T-helper 1 cell (primary cell): ENCODE measurements at regions not wholly inside any gene's neighbourhood (a gene's known extent, or its start where the extent isn't known, plus 50 kb on each side); places are given as distances from the start of the nearest gene placed in this dataset.

Experiments used
- DNase-seq, 5 donors: peaks; one replicate each; pipeline ENCODE4 v3.0.0-alpha.2; 2012 to 2020

DNA sequence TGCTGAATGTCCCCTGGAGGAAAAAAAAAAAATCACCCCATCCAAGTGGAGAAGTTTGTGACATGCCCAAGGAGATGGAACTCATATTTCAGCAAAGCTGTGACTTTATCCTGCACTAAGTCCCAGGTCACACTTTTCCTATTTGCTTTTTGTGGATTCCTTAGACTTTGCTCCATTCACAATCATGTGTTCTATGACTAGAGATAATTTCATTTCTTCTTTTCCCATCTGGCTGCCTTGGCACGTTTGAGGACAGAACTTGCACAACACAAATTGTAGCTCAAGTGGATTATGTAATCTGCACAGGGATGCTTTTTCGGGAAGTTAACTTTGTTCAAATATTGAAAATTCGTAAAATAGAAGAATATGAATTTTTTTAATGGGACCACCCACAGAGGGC lies 100.7 kb upstream of the PTPN1 start:
- no peak for DNase-seq

DNA sequence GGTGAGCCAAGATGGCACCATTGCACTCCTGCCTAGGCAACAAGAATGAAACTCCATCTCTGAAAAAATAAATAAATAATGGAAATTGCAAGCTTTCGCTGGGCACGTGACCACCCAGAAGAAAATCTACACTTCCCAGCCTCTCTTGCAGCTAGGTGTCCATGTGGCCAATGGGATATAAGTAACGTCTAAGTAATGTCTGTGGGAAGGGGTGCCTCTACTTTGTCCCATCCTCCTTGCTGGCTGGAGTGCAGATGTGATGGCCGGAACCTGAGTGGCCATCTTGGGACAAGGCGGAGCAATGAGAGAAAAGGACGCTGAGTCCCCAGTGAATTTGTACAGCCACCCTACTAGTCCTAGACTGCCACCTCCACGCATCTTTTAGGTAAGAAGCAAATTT lies 99.8 kb upstream of the PTPN1 start:
- no peak for DNase-seq

DNA sequence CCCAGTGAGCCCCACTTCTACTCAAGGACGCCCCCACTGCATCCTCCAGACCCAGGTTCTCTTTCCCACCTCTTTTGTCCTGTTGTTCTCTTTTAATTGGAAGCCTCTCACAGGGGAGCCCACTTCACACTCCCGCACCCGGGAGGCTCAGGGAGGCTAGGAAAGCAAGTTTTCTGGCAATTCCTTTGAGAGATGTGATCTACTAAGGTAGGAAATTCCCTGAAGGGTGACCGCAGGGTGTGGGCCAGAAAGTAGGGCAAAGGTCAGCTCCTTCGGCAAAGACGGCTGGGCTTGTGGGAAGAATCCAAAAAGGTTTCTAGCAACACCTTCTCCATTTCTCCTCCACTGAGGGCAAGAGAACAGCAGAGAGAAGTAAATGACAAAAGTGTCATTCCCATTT lies 98.1 kb upstream of the PTPN1 start:
- no peak for DNase-seq

DNA sequence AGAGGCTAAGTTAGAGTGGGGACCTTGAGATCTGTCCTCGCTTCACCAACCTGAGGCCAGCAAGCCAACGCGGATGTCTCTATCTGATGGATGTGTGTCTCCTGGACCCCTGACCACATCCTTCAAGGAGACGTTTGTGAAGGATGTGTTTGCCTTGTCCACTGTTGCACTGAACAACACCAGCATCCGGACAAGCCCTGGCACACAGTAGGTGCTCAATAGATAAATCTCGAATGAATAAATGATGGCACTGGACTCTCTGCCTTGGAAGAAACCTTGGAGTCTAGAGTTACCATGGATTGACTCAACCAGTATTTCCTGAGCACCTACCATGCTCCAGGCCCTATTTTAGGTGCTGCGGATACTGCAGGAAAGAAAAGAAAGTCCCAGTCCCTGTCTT lies 97.7 kb upstream of the PTPN1 start:
- no peak for DNase-seq

DNA sequence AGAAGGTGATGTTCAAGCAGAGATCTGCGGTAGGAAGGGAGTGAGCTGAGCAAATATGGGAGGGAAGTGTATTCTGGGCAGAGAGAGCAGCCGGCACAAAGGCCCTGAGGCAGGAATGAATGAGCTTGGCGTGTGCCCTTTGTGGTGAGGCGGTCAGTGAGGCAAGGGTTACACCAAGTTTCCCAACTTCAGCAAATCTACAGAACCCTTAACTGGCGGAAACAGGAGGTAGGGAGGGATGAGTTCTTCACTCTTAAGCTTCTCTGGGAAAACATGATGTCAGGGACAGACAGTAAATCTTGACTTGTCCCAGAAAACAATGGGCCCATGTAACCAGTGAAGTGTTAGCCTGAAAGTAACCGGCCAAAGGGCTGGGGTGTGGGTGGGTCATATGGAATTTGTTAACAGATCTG lies 97.1 kb upstream of the PTPN1 start:
- no peak for DNase-seq

DNA sequence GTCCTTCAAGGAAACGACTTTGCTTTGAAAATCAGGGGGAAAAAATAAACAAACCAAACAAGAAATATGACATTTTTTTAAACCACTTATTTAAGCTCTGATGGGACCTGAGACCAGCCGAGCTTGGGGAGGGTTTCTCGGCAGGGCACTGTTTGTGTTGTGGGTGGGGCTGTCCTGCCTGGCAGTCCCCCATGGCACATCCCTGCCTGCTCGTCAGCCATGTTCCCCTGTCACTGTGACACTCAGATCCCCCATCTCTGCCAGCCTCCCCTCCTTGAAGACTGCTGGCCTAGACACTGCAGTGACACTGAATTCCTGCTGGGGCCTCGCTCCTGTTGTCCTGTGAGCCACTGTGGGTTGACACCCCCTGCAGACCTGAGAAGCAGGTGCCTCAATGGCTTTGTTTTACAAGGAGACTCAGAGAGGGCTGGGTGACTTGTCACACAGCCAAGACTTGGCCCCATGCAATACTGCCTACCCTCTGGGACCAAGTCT lies 95.1 kb upstream of the PTPN1 start:
- no peak for DNase-seq

DNA sequence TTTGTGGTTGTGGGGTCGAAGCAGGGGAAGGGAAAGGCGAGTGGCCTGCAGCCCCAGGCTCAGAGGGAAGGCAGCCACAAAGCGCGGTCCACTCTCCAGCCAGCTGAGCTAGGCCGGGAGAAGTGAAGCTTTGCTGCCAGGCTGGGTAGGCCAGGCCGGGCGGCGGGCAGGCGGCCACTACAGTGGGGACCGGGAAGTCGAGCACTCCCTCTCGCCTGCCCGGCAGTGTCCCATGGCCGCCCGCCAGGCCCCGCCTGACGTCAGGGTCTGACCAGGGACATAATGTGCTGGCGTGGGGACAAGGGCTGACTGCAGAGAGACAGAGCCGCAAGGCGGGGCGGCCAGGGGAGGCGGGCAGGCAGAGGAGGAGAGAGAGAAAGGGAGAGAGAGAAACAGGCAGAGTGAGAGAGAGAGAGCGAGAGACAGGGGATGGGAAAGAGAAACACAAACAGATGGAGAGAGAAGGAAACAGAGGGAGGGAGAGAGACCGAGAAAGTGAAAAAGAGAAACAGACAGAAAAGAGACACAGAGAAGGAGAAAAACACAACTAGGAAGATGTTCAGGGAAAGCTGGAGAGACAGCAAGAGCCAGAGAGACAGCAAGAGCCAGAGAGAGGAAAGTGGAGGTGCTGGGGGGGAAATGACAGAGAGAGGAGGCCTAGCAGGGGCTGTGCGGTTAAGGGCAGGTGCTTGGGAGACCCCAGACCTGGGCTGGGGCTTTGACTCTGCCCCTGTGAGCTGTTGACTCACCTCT lies 94.5 kb upstream of the PTPN1 start:
- no peak for DNase-seq

DNA sequence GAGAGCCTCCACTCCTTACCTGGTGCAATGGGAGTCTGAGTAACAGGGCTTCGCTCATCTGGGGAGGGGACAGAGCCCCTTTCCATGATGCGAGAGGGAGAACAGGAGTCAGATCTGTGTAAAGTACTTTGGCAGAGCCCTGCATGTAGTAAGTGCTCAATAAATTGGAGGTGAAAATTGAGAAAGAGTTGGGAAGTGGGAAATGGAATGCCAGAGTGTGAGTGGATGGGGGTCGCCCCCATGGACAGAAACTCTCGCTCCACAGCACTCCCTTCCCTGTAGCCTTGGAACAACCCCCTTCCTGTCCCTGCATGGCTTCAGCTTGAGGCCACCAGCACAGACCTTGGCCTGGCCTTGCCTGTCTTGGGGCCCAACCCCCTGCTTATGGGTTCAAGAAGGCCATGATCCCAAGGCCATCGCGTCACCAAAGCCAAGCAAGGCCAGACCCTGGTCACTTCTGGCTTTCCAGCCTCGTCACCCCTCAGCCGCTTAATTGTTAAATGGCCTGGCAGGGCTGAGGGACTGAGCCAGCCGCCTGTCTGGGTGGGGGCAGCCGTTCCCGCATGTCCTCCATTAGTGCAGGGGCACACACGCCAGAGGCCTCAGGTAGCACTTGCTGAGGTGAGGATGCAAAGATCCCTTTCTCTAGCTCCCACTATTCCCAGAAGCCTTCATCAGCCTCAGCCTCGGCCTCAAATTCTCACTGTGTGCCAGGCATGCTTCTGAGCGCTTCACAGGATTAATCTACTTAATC lies 93.7 kb upstream of the PTPN1 start:
- no peak for DNase-seq

DNA sequence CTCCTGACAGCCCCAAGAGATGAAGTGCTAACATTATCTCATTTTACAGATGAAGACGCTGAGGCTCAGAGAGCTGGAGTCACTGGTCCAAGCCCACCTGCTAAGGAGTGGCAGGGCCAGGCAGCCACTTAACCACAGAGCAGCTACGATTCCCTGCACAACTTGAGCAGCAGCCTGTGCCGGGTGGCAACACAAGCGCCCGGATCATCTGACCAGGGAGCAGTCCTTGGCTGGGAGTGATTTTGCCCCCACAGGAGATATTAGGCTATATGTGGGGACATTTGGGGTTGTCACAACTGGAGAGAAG lies 93.2 kb upstream of the PTPN1 start:
- no peak for DNase-seq

DNA sequence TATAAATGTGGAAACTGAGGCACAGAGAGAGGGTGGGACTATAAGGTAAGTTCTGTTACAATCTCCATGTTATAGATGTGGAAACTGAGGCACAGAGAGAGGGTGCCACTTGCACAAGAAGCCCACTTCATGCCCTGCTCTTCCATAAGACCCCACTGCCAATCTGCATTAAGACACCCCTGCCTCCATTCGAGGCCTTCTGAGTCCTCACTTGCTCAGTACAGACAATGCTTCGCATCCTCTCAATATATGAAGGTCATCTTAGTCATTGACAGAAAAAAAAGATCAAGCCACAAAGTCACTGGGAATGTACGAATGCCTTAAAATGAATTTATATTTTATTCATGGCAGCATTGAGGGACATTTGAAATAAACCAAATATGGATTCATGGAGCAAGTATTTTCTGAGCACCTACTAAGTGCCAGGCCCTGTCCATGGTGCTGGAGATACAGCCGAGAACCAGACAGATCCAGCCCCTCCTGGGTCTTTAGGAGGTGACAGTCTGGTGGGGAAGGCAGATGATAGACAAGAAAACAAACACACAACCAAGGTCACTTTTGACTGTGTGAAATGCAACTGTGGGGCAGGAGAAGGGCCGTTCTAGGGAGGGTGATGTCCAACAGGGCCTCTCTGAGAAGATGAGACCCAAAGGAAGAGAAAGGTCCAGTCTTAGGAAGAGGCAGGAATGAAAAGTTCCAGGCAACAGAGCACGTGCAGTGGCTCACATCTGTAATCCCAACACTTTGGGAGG lies 92.5 kb upstream of the PTPN1 start:
- no peak for DNase-seq

DNA sequence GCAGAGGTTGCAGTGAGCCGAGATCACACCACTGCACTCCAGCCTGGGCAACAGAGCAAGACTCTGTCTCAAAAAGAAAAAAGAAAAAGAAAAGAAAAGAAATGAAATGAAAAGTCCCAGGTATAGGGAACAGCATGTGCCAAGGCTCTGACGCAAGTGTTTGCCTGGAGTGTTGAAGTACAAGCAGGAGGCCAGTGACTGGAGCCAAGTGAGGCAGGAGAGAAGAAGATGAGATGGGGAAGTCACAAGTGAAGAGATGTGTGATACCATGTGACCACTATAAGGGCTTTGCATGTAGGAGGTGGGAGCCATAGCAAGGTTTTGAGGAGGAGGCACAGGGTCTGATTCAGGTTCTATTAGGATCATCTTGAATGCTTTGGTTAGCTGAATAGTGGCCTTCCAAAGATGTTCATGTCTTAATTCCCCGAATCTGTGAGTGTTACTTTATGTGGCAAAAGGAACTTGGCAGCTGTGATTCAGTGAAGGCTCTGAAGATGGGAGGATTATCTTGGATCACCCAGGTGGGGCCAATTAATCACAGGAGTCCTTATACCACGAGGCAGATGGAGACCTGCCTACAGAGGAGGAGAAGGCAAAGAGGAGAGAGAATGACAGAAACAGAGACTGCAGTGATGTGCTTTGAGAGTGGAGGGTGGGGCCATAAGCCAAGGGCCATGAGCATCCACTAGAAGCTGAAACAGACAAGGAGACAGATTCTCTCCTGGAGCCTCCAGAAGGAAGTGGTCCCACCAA lies 91.1 kb upstream of the PTPN1 start:
- DNase-seq: no peak

DNA sequence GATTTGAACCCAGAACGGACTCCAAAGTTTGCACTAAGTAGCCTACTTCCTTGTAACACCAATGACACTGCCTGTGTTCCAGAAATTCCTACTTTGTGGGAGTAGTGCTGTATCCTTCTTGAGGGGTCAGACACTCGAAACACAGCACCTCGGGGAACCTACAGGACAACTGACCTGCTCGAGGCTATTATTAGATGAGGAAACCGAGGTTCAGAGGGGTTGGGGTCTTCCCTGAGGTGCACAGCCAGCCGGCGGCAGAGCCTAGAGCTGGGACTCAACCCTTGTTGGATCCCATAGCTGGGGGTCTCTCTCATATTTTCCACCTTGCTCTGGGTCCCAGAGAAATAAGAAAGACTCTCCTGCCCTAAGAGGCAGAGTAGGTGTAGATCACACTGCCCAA lies 89.8 kb upstream of the PTPN1 start:
- DNase-seq: no peak

DNA sequence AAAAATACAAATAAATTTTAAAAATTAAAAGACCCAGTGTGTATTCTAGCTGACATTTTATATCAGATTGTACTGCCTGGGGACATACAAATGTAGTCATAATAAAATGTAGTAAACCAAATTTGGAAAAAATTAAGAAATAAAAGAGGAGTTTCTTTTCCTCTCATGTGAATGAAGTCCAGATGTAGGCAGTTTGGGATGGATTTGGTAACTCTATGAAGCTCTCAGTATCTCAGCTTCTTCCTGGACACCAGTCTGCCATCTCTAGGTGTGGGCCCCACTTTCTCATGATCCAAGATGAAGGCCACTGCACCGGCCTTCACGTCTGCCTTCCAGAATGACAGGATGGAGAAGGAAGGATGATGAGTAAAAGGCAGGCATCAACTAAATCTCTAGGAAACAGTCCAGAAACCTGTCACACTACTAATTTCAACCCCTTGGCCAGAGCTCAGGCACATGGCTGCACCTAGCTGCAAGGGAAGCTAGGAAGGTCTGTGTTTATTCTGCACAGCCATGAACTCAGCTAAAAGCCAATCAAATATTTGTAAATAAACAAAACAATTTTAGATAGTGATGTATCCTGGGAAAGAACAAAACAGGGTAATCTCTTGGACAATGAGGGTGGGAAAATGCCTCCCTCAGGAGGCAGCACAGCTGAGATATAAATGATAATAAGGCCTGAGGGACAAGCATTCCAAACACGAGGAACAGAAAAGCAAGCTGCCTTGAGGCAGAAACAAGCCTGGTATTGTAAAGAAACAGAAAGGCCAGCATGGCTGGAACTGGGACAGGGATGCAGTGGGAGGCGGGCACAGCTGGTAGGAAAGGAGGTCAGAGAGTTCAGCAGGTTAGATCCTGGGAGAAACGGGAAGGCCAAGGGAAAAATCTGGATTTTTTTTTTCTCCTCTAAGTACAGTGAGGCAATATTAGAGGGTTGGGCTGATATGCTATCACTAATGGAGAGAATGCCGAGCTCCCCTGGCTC lies 88.5 kb upstream of the PTPN1 start:
- no peak for DNase-seq

DNA sequence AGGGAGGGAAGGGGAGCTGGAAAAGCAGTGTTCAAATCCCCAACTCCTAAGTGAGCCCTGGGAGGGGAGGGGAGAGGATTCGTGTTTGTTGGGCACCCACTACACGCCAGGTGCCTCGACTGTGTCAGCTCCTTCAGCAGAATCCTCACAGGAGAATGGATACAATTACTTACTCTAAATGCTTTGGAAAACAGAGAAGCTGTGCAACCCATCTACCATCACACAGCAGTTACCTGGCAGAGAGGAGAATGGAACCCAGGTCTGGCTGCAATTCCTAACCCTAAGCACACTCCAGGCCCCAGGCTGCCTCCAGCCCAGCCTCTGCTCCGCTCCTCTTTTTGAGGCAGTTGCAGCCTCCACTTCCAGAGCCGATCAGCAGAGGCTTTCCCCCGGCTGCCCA lies 86.4 kb upstream of the PTPN1 start:
- DNase-seq: no peak

DNA sequence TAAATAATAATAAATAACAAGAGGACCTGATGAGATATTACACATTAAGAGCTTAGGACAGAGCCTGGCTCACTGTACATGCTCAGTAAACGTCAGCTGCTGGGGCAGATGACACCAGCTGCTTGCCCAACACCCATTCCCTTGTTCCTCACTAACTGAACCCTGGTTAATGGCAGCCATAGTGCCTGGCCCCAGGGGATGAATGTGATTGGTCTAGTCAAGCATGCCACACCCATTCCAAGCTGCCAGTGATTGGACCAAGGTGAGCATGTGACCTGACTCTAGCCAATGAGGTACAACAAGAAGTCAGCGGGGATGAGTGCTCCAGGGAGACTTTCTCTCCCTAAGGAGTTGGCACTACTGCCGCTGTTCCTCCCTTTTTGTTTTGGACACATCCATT lies 85.1 kb upstream of the PTPN1 start:
- DNase-seq: no peak

DNA sequence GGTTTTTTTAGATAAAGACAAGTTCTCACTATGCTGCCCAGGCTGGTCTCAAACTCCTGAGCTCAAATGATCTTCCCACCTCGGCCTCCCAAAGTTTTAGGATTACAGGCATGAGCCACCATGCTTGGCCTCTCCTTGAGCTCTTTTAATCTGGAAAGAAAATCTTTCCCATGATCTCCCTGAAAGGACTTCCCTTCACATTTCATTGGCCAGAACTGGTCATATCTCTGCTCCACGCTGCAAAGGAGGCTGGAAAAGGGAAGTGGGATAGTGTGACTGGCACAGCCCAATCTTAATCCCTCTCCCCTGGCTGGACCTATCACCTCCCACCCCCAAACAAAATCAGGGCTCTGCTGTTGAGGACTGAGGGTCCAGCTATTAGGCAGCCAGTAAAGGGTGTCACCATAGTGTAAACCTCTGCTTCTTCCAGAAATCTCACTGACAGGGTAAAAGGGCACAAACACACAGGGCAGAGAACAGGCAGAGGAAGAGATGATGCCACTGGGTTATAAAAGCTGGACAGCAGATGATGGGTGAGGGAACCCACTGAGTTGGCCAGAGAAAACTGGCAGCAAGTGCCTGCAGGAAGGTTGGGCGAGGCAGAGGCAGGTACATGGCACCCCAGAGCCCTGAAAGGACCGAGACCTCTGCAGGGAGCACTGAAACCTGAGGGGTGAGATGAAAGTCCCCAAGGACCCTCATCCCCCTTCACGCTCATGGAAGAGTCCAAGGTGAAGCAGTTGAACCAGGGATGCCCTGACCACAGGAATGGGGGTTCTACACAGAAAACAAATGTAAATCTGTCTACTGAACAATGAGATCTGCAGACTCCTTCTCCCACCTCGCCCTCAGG lies 83.1 kb upstream of the PTPN1 start:
- DNase-seq: no peak

DNA sequence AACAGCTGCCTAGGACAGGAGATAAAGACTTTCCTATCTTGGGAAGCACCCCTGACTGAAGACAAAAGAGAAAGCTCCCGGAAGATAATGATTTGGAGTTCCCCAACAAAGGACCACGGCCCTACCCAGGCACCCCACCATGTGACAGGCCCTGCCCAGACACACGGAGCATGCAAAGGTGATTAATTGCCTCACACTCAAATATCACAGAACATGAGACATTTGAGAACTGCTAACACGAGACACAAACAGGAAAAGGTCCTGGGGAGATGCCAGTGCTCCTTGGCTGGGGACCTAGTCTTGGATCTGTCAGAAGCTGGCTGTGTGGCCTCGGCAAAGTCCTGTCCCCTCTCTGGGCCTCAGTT lies 82.5 kb upstream of the PTPN1 start:
- no peak for DNase-seq

DNA sequence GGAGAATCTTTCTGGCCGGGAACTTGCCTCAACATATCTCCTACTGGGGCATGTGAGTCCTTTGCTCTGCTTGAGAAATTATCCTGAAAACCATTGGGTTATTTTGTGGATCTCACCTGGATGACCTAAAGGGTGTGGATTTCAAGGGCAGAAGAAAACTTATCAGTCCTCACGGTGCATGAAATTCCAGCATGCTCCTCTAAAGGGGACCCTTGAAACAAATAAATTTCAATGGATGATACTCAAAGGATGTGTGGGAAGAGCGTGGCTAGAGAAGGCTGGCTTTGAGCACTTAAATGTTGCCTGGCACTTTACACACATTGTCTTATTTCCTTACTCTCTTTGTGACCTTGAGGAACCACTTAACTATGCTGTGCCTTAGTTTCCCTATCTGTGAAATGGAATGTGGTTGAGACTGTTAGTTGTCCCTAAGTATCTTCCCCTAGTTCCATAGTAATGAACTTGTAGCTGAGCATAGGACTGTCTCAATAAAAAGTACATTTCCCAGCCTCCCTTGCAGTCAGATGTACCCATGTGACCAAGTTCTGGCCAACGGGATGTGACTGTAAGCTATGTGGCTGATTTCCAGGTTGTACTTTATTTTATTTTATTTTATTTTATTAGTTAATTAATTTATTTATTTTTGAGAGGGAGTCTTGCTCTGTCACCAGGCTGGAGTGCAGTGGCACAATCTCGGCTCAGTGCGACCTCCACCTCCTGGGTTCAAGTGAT lies 81.9 kb upstream of the PTPN1 start:
- DNase-seq: no peak

DNA sequence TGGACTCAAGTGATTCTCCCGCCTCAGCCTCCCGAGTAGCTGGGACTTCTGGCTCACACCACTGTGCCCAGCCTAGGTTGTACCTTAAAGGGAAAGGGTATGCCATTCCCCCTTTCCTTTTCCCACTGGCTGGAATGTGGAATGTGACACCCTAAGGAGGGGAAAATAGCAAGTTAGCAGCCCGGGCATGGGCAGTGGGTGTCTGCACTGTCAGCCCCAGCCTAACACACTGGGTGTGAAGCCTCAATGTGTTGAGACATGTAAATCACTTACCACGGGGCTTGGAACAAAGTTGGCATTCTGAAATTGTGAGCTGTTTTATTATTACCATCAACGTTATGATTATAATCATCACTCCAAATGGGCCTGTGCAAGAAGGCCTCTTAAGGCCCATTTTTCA lies 80.8 kb upstream of the PTPN1 start:
- no peak for DNase-seq

DNA sequence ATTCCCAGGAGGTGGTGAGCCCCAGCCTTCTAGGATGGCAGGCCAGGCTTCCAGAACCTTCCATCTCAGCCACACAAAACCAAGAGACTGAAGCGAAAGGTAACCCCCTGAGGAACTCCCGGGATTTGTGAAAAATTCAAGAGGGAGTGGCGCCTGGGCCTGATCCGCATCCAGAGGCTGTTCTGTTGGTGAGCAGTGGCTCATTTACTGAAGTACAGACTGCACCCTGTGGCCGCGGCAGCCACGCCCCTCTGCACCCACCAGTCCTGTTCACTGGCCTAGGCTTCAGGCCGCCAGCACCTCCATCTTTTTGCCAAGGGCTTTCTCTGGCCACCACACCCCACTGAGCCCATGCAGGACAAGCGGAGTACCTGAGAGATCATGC lies 79.1 kb upstream of the PTPN1 start:
- no peak for DNase-seq
